HuH-7 (cell line): ENCODE measurements at regions not wholly inside any gene's neighbourhood (a gene's known extent, or its start where the extent isn't known, plus 50 kb on each side); places are given as distances from the start of the nearest gene placed in this dataset.

Source experiments
- DNase-seq: peaks from one replicate; pipeline ENCODE4 v3.0.0; 2011; ENCODE audit warnings: low spot score

GRCh38 chr6:169997187-169997929, 245.9 kb downstream of the ERMARD start:
- DNase-seq = no peak

GRCh38 chr6:169996378-169997051, 245.1 kb downstream of the ERMARD start:
- DNase-seq = no peak

DNA sequence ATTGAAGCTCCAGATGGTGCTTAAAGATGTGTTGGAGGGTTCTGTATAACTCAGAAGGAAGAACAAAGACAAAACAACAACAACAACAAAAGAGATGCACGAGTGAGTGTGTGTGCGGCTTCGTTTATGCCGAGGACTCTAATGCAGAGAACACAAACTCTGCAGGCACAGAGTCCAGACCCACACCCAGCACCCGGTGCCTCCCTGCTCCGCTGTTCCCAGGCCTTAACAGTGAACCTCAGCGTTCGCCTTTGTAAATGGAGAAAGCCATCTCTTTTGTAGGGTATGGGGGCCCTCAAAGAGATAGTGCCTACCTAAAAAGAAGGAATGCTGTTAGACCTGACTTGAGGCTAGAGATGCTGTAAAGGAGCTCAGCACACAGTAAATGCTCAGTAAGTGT, 243.3 kb downstream of the ERMARD start:
- no peak for DNase-seq

- no peak for DNase-seq
These were observed 242.5 kb downstream of the ERMARD start for GRCh38 chr6:169993861-169994481.

DNA sequence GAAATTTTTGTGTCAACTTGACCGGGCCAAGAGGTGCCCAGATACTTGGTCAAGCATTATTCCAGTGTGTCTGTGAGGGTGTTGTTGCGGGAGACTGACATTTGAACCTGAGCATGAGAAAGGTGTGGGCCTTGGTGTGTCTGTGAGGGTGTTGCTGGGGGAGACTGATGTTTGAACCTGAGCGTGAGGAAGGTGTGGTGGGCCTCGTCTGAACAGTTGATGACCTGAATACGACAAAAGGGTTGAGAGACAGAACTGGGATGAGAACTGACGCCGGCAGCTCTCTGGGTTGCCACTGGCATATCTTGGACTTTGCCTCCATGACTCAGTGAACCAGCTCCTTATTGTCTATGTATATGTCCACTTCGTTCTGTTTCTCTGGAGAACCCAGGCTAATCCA, 240.5 kb downstream of the ERMARD start:
- no peak for DNase-seq

DNA sequence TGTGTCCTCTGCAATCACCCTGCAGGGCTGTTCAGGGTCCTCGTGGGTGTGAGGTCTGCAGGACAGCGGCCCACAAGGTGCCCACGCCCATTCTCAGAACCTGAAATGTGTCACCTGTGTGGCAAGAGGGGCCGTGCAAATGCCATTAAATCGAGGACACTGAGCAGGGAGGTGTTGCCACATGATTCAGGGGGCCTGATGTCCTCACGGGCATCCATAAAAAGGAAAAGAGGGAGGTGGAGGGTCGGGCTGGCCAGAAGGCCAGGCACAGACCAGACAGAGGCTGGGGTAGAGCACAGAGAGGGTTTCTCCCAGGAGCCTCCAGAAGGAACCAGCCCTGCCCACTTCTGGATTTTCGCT, 239.6 kb downstream of the ERMARD start:
- DNase-seq = no peak

DNA sequence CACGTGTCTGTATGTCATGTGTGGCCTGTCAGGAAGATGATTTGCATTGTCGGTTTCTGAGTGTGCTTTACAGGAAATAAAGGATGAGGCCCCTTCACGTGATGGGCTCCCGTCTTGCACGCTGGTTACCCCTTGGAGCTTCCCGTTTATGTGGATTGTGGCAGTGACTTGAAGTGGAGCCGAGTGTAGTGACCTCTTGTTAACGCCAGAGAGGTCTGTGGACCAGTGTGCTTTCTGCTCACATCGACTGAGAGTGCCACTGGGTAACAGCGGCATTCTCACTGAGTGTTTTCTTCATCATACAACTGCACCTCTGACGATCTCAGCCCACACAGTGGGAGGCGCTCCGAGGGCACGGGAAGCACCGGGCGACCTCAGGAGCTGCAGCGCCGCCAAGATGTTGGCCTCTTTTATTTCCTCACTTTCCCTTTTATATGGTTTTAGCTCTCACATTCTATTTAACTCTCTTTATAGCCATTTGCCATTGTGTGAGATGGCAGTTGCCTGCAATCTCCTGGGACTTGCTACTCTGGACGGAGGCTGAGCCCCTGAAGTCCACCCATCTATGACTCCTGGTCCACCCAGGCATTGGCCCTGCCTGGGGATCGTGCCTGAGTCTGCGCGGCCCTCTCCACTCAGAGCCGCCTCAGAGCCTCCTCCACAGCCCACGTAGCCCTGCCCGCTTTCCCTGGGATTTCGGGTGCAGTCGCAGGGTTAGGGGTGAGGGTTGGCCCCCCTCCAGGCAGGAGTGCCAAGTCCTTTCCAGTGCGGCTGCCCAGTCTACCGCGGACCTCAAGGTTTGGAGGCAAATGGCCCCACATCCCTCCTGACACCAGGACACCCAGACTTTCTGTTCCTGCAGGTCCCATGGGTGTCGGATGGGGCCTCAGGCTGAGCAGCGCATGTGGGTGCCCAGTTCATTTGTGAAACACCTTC, 238.9 kb downstream of the ERMARD start:
- no peak for DNase-seq

- DNase-seq = no peak
These were observed 238.2 kb downstream of the ERMARD start for GRCh38 chr6:169989594-169989993.

DNA sequence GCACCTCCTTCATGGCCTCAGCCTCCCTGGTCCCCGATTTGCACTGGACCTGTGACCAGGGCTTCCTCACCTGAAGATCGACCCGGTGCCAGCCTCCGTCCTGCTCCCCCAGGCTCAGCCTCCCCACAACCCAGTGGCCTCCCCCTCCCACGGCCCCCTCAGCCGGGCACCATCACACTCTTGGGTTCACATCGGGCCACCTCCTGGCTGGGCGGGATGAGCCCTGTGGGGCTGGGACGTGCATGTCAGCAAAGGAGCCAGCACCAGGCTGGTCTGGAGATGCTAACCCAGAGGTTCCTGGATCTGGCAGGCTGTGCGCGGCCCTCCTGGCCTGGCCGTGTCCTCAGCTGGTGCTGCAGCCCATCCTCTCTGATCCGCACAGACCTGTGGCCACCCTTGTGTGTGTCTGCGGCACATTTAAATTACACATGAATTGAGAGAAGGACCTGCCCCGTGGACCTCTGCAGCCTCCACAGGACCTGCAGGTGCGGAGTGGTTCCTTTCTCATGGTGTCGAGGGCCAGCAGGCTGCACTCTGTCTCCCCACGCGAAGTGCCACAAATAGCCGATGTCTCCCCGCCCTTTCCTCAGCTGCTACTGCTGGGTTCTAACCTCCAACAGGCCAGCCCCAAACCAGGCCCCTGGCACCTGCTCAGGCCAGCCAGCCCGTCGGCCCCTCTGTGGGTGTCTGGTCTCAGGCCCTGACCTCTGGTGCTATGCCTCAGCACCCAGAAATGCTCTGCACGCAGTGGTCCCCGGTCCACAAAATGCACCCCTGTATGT, 237.5 kb downstream of the ERMARD start:
- no peak for DNase-seq

GRCh38 chr6:169986848-169987498, 235.6 kb downstream of the ERMARD start:
- no peak for DNase-seq

DNA sequence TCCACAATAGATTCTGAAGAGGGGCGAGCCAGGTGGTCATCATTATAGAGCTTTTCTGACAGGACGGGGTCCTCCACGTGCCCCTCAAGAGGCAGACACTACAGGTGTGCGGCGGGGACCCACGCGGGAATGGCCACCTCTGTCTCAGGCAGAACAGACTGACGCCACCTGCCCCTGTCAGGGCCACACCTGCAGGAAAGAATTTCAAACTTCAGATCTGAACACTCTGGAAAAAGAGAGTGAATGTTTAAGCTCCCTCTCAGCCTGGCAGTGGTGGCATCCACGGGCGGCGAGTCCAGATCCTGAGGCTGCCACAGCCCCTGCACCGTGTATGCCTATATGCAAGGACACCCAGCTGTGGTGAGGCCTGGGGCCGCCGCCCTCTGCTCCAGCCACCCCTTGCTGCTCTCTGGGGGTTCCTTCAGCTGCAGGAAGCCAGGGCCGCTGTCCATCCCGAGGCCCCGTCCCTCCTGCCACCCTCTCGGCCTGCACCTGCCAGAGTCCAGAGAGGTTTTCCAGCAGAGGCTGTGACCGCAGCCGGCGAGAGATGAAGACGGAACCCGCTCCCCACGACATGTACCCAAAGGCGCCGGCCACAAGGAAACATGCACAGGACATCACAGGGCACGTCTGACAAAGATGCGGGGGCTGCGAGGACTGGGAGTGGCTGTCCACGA, 234.9 kb downstream of the ERMARD start:
- DNase-seq = no peak

DNA sequence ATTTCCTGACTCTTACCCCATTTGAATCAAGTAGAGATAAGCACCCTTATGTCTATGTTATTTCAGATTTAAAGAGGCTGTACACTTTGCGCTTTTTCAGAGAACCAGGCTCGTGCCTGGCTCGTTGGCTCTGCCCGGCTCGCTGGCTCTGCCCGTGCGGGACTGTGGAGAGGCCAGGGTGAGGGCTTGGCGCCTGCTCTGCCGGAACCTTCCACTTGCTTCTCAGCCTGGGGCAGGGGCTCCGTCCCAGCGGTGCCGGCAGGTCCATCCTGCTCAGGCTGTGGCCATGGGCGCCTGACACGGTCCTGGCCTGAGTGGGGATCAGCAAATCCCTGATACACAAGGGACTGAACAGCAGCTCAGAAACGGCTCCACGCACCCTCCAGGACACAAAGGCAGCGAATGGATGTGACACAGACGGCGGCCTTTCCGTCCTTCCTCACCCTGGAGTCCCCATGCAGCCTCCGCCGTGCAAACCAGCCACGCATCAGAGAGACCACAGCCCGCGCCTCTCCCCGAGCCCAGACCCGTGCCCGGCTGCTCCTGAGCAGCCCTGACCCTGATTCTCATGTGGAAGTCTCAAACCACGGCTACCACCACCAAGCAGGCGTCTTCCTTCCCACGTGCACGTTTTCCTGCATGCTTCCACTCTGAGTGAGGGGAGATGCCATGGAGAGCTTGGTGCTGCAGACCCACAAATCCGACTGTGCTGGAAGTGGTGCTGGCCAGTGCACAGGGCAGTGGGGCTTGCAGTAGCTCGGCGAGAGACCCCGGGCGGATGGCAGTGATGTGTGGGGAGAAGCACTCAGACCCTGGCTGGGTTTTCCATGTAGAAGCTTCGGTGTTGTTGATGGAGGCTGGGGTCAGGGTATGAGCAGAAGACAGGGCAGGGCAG, 233.9 kb downstream of the ERMARD start:
- DNase-seq = no peak

DNA sequence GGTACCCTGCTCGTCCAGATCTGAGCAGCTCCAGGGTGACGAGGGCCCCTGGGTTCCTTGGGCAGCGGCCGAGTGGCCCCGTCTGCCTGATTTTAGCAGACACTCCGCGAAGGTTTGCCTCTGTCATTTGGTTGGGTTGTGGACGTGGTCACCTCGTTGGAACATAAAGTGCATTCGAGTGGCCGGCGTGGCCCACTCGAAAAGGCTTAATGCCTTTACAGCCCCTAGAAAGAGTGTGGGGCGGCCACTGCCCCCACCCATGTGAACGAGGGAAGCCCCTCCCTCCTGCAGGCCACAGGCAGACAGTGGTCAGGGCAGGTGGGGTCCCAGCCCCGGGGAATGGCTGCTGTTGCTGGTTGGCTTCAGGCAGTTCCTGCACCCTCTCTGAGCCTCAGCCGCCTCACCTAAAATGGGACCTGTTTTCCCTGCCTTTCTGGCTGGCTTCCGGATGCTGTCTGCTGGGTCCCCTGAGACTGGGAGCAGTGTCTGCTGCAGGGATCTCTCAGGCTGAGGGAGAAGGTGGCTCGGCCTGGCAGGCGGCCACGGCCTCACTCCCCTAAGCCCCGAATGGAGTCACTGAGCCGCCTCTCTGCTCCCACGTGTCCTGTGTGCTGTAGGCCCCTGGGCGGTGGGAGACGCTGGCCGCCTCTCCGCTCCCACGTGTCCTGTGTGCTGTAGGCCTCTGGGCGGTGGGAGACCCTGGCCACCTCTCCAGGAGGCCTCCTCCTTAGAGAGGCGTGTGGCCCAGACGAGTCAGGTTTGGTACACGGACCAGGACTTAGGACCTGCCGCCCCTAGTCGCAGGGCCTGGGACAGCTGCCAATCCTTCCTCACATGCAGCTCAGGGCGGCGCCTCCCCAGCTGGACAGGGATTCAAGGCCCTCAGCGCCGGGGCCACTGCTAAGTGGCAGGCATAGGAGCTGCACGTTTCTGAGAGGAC, 233.0 kb downstream of the ERMARD start:
- no peak for DNase-seq

DNA sequence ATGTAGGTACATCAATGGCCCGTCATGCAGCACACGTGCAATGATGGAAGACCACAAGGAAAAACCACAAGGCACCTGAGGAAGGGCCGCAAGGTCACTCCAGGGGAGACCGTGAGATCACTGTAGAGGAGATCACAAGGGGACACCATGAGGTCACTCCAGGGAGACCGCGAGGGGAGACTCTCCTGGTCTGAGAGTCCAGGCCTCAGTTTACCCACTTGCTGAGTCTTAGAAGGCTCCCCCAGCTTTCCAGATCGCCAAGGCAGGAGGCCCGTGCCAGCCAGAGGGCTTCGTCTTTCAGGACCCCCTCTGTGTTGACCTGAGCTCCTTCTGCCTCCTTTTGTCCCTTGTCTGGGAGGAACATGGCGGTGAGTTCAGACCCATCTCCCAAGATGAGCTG, 232.2 kb downstream of the ERMARD start:
- DNase-seq = no peak

GRCh38 chr6:169982461-169983386, 231.3 kb downstream of the ERMARD start:
- no peak for DNase-seq

GRCh38 chr6:169981969-169982368, 230.5 kb downstream of the ERMARD start:
- DNase-seq = no peak

DNA sequence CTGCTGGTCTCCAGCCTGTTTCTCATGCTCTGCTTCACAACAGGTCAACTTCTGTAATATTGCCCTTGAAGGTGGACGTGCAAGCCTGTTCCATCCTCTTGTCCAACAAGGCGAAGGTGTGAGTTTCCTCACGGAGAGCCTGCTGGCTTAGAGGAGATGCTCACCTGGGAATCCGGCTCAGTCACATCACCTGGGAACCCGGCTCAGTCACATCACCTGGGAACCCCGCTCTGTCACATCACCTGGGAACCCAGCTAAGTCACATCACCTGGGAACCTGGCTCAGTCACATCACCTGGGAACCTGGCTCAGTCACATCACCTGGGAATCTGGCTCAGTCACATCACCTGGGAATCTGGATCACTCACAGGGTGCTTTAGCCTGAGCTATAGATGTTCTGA, 230.1 kb downstream of the ERMARD start:
- DNase-seq = no peak
